ENCODE measurements at regions not wholly inside any gene's neighbourhood (a gene's known extent, or its start where the extent isn't known, plus 50 kb on each side); places are given as distances from the start of the nearest gene placed in this dataset.

GRCh38 chr14:87508333-87508732 is 484.6 kb downstream of the GALC start:
- no peak overlapping the region for H3K27ac ChIP-seq
- no peaks in the 10 kb centered on the region for H3K36me3 ChIP-seq
- no peaks in the 10 kb centered on the region for H3K9me3 ChIP-seq
- no peak overlapping the region for H3K4me3 ChIP-seq
- H3K4me1 ChIP-seq, result no peaks in the 10 kb centered on the region
- TF ChIP-seq CTCF (IDR thresholded peaks at IDR 0.05), result no peak
- intact Hi-C loops (cut with DNase I), result no loop called here
- no peak for DNase-seq
- no peaks in the 10 kb centered on the region for H3K27me3 ChIP-seq
- H3K9ac ChIP-seq (ENCODE audit: low read depth in 2 of 2, low read length in 2 of 2), result no peak overlapping the region

- H3K27me3 ChIP-seq, result no peaks in the 10 kb centered on the region
- H3K36me3 ChIP-seq, result no peaks in the 10 kb centered on the region
- intact Hi-C loops (cut with DNase I), result no loop called here
- no peaks in the 10 kb centered on the region for H3K4me1 ChIP-seq
- no peak for TF ChIP-seq CTCF (IDR thresholded peaks at IDR 0.05)
- no peaks in the 10 kb centered on the region for H3K9me3 ChIP-seq
- DNase-seq, result no peak
- no peak overlapping the region for H3K4me3 ChIP-seq
- H3K27ac ChIP-seq, result no peak overlapping the region
- no peak overlapping the region for H3K9ac ChIP-seq (ENCODE audit: low read depth in 2 of 2, low read length in 2 of 2)
Observed at GRCh38 chr14:87503711-87504110, 489.3 kb downstream of the GALC start.

GRCh38 chr14:87497301-87497700 is 495.7 kb downstream of the GALC start:
- no peaks in the 10 kb centered on the region for H3K27me3 ChIP-seq
- no peak overlapping the region for H3K9ac ChIP-seq (ENCODE audit: low read depth in 2 of 2, low read length in 2 of 2)
- no peaks in the 10 kb centered on the region for H3K9me3 ChIP-seq
- no peaks in the 10 kb centered on the region for H3K4me1 ChIP-seq
- no peak for TF ChIP-seq CTCF (IDR thresholded peaks at IDR 0.05)
- H3K27ac ChIP-seq, result no peak overlapping the region
- intact Hi-C loops (cut with DNase I), result no loop called here
- H3K36me3 ChIP-seq, result no peaks in the 10 kb centered on the region
- no peak for DNase-seq
- no peak overlapping the region for H3K4me3 ChIP-seq

- H3K27me3 ChIP-seq, result no peaks in the 10 kb centered on the region
- H3K4me1 ChIP-seq, result no peaks in the 10 kb centered on the region
- no peak overlapping the region for H3K9ac ChIP-seq (ENCODE audit: low read depth in 2 of 2, low read length in 2 of 2)
- intact Hi-C loops (cut with DNase I), result no loop called here
- no peak overlapping the region for H3K27ac ChIP-seq
- DNase-seq, result no peak
- no peak overlapping the region for H3K4me3 ChIP-seq
- no peaks in the 10 kb centered on the region for H3K36me3 ChIP-seq
- no peak for TF ChIP-seq CTCF (IDR thresholded peaks at IDR 0.05)
- H3K9me3 ChIP-seq, result no peaks in the 10 kb centered on the region
Observed at GRCh38 chr14:87494010-87494409, 499.0 kb downstream of the GALC start.

- Histone ChIP-seq H3K4me3 (no peak overlapping the region), H3K9ac (ENCODE audit: low read depth in 2 of 2, low read length in 2 of 2) (no peak overlapping the region), H3K9me3 (no peaks in the 10 kb centered on the region), H3K36me3 (no peaks in the 10 kb centered on the region), H3K27me3 (no peaks in the 10 kb centered on the region), H3K4me1 (no peaks in the 10 kb centered on the region), H3K27ac (no peak overlapping the region)
- DNase-seq, result no peak
- intact Hi-C loops (cut with DNase I), result no loop called here
- no peak for TF ChIP-seq CTCF (IDR thresholded peaks at IDR 0.05)
Observed at GRCh38 chr14:87492561-87492960, 500.4 kb downstream of the GALC start.

GRCh38 chr14:87491816-87492215 is 501.2 kb downstream of the GALC start:
- no peaks in the 10 kb centered on the region for H3K36me3 ChIP-seq
- no peaks in the 10 kb centered on the region for H3K4me1 ChIP-seq
- no peak overlapping the region for H3K4me3 ChIP-seq
- no peaks in the 10 kb centered on the region for H3K9me3 ChIP-seq
- no peak overlapping the region for H3K9ac ChIP-seq (ENCODE audit: low read depth in 2 of 2, low read length in 2 of 2)
- no peak for TF ChIP-seq CTCF (IDR thresholded peaks at IDR 0.05)
- no peaks in the 10 kb centered on the region for H3K27me3 ChIP-seq
- intact Hi-C loops (cut with DNase I), result no loop called here
- no peak overlapping the region for H3K27ac ChIP-seq
- no peak for DNase-seq

Measured in colonic mucosa (tissue), 4 donors.